A673 (cell line): ENCODE measurements at regions not wholly inside any gene's neighbourhood (a gene's known extent, or its start where the extent isn't known, plus 50 kb on each side); places are given as distances from the start of the nearest gene placed in this dataset.

Experiments
- BruUV-seq: library from RNA; stranded (reverse); fragments of 400-500 nt; replicated peaks from 2 replicates; lab custom pipeline; 2021; lab: Mats Ljungman, UMichigan
- CTCF ChIA-PET: fragments of 300-600 bp; sonication (Branson Sonifier 250); formaldehyde crosslinking; loops from one replicate; lab custom pipeline; 2022; ENCODE audit warnings: antibody characterized with exemption; lab: Charles Lee
- POLR2A ChIA-PET: fragments of 300-600 bp; sonication (Branson Sonifier 250); formaldehyde crosslinking; loops from one replicate; lab custom pipeline; 2022; ENCODE audit warnings: antibody characterized with exemption; ENCODE audit not compliant: low non-redundant PET; lab: Charles Lee
- DNase-seq: peaks from one replicate; pipeline ENCODE4 v3.0.0-alpha.2; 2015; ENCODE audit warnings: low spot score
- H3K27ac ChIP-seq: fragments of 200-600 bp; sonication (generic); 2 replicates; pipeline ENCODE4 v1.5.1; 2016; ENCODE audit warnings: mixed run types, low read depth, mild to moderate bottlenecking, mixed read lengths, antibody characterized with exemption, low read length; ENCODE audit not compliant: poor library complexity, severe bottlenecking
- H3K27me3 ChIP-seq: fragments of 200-600 bp; sonication (generic); replicated peaks from 2 replicates; pipeline ENCODE4 v1.6.1; 2017; ENCODE audit warnings: mixed run types, low read depth, mild to moderate bottlenecking, mixed read lengths, antibody characterized with exemption, low read length; ENCODE audit not compliant: insufficient read depth, poor library complexity
- H3K36me3 ChIP-seq: fragments of 200-600 bp; sonication (generic); 2 replicates; pipeline ENCODE4 v1.6.1; 2016; ENCODE audit warnings: mixed run types, mild to moderate bottlenecking, mixed read lengths, antibody characterized with exemption, low read length; ENCODE audit not compliant: insufficient read depth, poor library complexity, severe bottlenecking
- H3K4me1 ChIP-seq: fragments of 200-600 bp; sonication (generic); 2 replicates; pipeline ENCODE4 v1.6.1; 2017; ENCODE audit warnings: mixed run types, mild to moderate bottlenecking, mixed read lengths, antibody characterized with exemption, low read length; ENCODE audit not compliant: insufficient read depth, poor library complexity, severe bottlenecking
- H3K4me3 ChIP-seq: fragments of 200-600 bp; sonication (generic); 2 replicates; pipeline ENCODE4 v1.5.1; 2016; ENCODE audit warnings: low read depth, mixed run types, mild to moderate bottlenecking, mixed read lengths, low read length; ENCODE audit not compliant: poor library complexity, severe bottlenecking
- H3K9me3 ChIP-seq: fragments of 200-600 bp; sonication (generic); 2 replicates; pipeline ENCODE4 v1.6.1; 2016; ENCODE audit warnings: mixed run types, low read depth, mild to moderate bottlenecking, mixed read lengths, antibody characterized with exemption, low read length; ENCODE audit not compliant: poor library complexity, severe bottlenecking
- EZH2 ChIP-seq: fragments of 200-600 bp; sonication (generic); IDR thresholded peaks from 2 replicates; pipeline ENCODE4 v1.6.1; 2017; ENCODE audit warnings: borderline replicate concordance, low read depth, mild to moderate bottlenecking, mixed read lengths, antibody characterized with exemption, low read length; ENCODE audit not compliant: poor library complexity, severe bottlenecking
- intact Hi-C: fragments of 100-400 bp; cut with micrococcal nuclease; formaldehyde crosslinking; loops from one replicate; pipeline ENCODE4 v1.10.0; 2022; ENCODE audit not compliant: unreplicated experiment
- TF ChIP-seq, protein P1 (sequence below): fragments of 300-800, 200-600 bp; sonication (generic); conservative IDR thresholded peaks from 2 replicates; pipeline ENCODE4 v1.5.1; 2017; ENCODE audit warnings: low read depth, mild to moderate bottlenecking, antibody characterized with exemption, low read length, moderate library complexity, mixed read lengths

DNA sequence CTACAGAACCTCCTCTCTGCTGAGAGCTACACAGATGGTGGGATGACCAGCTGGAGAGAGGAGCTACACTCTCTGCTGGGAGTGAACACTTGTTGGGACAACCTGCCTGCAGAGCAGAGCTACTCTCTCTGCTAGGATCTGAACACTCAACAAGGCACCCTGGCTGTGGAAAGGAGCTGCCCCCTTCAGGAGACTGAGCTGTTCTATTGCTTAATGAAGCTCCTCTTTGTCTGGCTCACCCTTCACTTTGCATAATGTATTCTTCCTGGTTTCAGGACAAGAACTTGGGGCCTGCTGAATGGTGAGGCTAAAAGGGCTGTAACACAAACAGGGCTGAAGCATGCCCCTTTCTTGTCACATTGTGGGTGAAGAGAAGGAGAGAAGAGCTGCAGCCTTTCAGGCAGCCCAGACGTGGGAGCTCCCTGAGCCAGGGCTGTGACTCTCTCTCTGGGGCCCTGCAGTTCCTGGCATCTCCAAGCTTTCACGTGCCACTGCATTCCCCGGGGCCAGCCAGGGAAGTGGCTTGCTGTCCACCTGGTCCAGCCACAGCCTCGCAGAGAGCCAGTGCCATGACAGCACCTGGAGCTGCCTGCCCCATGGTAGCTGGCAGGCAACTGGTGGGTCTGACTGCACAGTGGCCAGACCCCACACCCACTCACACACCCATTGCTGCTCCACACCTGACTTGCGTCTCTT lies 272.8 kb upstream of the KCNJ16 start:
- no peaks in the 10 kb centered on the region for H3K36me3 ChIP-seq
- H3K27ac ChIP-seq = no peak overlapping the region
- TF ChIP-seq, protein P1, sequence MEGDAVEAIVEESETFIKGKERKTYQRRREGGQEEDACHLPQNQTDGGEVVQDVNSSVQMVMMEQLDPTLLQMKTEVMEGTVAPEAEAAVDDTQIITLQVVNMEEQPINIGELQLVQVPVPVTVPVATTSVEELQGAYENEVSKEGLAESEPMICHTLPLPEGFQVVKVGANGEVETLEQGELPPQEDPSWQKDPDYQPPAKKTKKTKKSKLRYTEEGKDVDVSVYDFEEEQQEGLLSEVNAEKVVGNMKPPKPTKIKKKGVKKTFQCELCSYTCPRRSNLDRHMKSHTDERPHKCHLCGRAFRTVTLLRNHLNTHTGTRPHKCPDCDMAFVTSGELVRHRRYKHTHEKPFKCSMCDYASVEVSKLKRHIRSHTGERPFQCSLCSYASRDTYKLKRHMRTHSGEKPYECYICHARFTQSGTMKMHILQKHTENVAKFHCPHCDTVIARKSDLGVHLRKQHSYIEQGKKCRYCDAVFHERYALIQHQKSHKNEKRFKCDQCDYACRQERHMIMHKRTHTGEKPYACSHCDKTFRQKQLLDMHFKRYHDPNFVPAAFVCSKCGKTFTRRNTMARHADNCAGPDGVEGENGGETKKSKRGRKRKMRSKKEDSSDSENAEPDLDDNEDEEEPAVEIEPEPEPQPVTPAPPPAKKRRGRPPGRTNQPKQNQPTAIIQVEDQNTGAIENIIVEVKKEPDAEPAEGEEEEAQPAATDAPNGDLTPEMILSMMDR = no peak
- no peak for TF ChIP-seq EZH2
- no peaks in the 10 kb centered on the region for H3K27me3 ChIP-seq
- BruUV-seq = no TSS peak
- no peaks in the 10 kb centered on the region for H3K4me1 ChIP-seq
- ChIA-PET POLR2A (no interaction called here), CTCF (no interaction called here)
- no peaks in the 10 kb centered on the region for H3K9me3 ChIP-seq
- H3K4me3 ChIP-seq = no peak overlapping the region
- DNase-seq = no peak
- intact Hi-C loops = no loop called here

DNA sequence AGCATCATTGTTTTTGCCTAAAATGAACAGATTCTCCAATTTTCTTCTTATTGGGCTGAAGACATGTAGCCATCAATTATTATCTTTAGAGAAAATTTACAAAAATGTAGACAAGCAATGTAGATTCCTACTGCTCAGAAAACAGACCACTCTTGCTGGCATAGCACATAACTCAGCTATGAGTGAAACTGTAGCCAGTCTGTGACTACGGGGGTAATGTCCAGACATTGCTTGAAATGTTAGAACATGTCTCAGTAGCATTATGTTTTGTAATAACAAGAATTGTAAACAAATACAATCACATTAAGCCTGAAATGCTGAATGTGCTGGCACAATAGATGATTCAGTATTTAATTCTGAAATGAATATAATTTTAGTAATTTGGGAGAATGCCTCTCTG lies 265.7 kb upstream of the KCNJ16 start:
- CTCF ChIA-PET = no interaction called here

DNA sequence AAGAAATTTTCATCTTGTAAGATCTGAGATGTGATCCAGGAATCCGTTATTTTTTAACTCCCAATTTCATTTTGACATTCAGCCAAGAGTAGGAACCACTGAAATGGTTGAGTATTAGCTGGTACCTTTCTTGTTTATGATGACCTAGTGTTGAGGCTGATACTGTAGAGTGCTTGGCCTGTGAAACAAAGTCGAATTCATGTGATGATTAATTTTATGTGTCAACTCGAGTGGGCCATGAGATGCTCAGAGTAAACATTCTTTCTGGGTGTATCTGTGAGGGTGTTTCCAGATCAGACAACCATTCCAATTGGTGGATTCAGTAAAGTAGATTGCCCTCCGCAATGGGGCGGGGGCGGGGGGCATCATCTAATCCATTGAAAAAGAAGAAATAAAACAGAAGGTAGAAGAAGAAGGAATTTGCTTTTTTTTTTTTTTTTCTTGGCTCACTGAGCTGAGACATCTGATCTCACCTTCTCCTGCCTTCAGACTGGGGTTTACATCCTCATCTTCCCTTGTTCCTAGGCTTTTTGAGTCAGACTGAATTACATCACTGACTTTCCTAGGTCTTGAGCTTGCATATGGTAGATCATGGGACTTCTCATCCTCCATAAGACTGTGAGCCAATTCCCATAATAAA lies 264.6 kb upstream of the KCNJ16 start:
- Histone ChIP-seq H3K27me3 (no peaks in the 10 kb centered on the region), H3K4me1 (no peaks in the 10 kb centered on the region), H3K27ac (no peak overlapping the region), H3K4me3 (no peak overlapping the region), H3K36me3 (no peaks in the 10 kb centered on the region), H3K9me3 (no peaks in the 10 kb centered on the region)
- ChIA-PET POLR2A (no interaction called here), CTCF (no interaction called here)
- intact Hi-C loops = no loop called here
- no TSS peak for BruUV-seq
- DNase-seq = no peak
- no peak for TF ChIP-seq EZH2
- TF ChIP-seq, protein P1 = no peak

More for the DNA sequence above, 265.7 kb upstream of the KCNJ16 start:
- Histone ChIP-seq H3K4me3 (no peak overlapping the region), H3K36me3 (no peaks in the 10 kb centered on the region), H3K27ac (no peak overlapping the region), H3K9me3 (no peaks in the 10 kb centered on the region), H3K27me3 (no peaks in the 10 kb centered on the region), H3K4me1 (no peaks in the 10 kb centered on the region)
- DNase-seq = no peak
- no TSS peak for BruUV-seq
- TF ChIP-seq, protein P1 = no peak
- TF ChIP-seq EZH2 = no peak
- POLR2A ChIA-PET = no interaction called here
- intact Hi-C loops = no loop called here
